Trophoblast cell (in vitro differentiated cells and primary cell): ENCODE measurements at regions not wholly inside any gene's neighbourhood (a gene's known extent, or its start where the extent isn't known, plus 50 kb on each side); places are given as distances from the start of the nearest gene placed in this dataset.

Experiments
- DNase-seq, 2 donors: peaks; one replicate each; pipeline ENCODE4 v3.0.0-alpha.2; 2016
- H2AFZ ChIP-seq: 2 replicates; pipeline ENCODE4 v1.6.1; 2013; ENCODE audit warnings: low read length, moderate library complexity, mild to moderate bottlenecking; ENCODE audit not compliant: insufficient read depth, poor library complexity
- H2AK5ac ChIP-seq: 2 replicates; pipeline ENCODE4 v1.6.1; 2013; ENCODE audit warnings: mild to moderate bottlenecking, low read length
- H2BK120ac ChIP-seq: 2 replicates; pipeline ENCODE4 v1.6.1; 2013; ENCODE audit warnings: low read length, mild to moderate bottlenecking, moderate library complexity; ENCODE audit not compliant: insufficient read depth, poor library complexity
- H2BK12ac ChIP-seq: 2 replicates; pipeline ENCODE4 v1.6.1; 2013; ENCODE audit warnings: mild to moderate bottlenecking, low read length, moderate library complexity
- H2BK5ac ChIP-seq: 2 replicates; pipeline ENCODE4 v1.6.1; 2013; ENCODE audit warnings: low read length, low read depth, moderate library complexity, mild to moderate bottlenecking; ENCODE audit not compliant: poor library complexity
- H3K14ac ChIP-seq: 2 replicates; pipeline ENCODE4 v1.6.1; 2013; ENCODE audit warnings: mild to moderate bottlenecking, low read length
- H3K18ac ChIP-seq: 2 replicates; pipeline ENCODE4 v1.6.1; 2013; ENCODE audit warnings: mild to moderate bottlenecking, low read length
- H3K23ac ChIP-seq: 2 replicates; pipeline ENCODE4 v1.6.1; 2013; ENCODE audit warnings: low read length
- H3K27ac ChIP-seq: 2 replicates; pipeline ENCODE4 v1.5.1; 2013; ENCODE audit warnings: low read depth, mild to moderate bottlenecking, inconsistent platforms, low read length, moderate library complexity
- H3K27me3 ChIP-seq: 2 replicates; pipeline ENCODE4 v1.6.1; 2013; ENCODE audit warnings: inconsistent platforms, mild to moderate bottlenecking, low read length, moderate library complexity; ENCODE audit not compliant: insufficient read depth
- H3K36me3 ChIP-seq, 2 experiments: 1 replicate in 1 of 2; 2 replicates in 1 of 2; pipeline ENCODE4 v1.6.1; 2013; ENCODE audit warnings: low read length in 2 of 2, mild to moderate bottlenecking in 2 of 2, moderate library complexity in 1 of 2; ENCODE audit not compliant: insufficient read depth in 2 of 2, control insufficient read depth in 1 of 2
- H3K4ac ChIP-seq: 2 replicates; pipeline ENCODE4 v1.6.1; 2013; ENCODE audit warnings: low read depth, mild to moderate bottlenecking, low read length, moderate library complexity
- H3K4me1 ChIP-seq, 2 experiments: 1 replicate in 1 of 2; 2 replicates in 1 of 2; pipeline ENCODE4 v1.6.1; 2013; ENCODE audit warnings: low read length in 2 of 2, mild to moderate bottlenecking in 2 of 2, moderate library complexity in 1 of 2; ENCODE audit not compliant: insufficient read depth in 2 of 2, control insufficient read depth in 1 of 2
- H3K4me2 ChIP-seq: 2 replicates; pipeline ENCODE4 v1.6.1; 2013; ENCODE audit warnings: inconsistent platforms, mild to moderate bottlenecking, low read length, moderate library complexity
- H3K4me3 ChIP-seq: 2 replicates; pipeline ENCODE4 v1.5.1; 2013; ENCODE audit warnings: mild to moderate bottlenecking, low read depth, low read length, inconsistent platforms
- H3K79me1 ChIP-seq: one replicate; pipeline ENCODE4 v1.6.1; 2013; ENCODE audit warnings: low read length
- H3K79me2 ChIP-seq: 2 replicates; pipeline ENCODE4 v1.6.1; 2013; ENCODE audit warnings: low read length, mild to moderate bottlenecking; ENCODE audit not compliant: control insufficient read depth, insufficient read depth, poor library complexity
- H3K9ac ChIP-seq: 2 replicates; pipeline ENCODE4 v1.6.1; 2013; ENCODE audit warnings: mild to moderate bottlenecking, low read length
- H3K9me3 ChIP-seq: 2 replicates; pipeline ENCODE4 v1.6.1; 2013; ENCODE audit warnings: low read depth, mild to moderate bottlenecking, control low read depth, inconsistent platforms, low read length; ENCODE audit not compliant: insufficient read depth
- H4K12ac ChIP-seq: 2 replicates; pipeline ENCODE4 v1.6.1; 2013; ENCODE audit warnings: low read depth, mild to moderate bottlenecking, low read length, moderate library complexity
- H4K8ac ChIP-seq: 2 replicates; pipeline ENCODE4 v1.6.1; 2013; ENCODE audit warnings: low read depth, mild to moderate bottlenecking, low read length, moderate library complexity
- H4K91ac ChIP-seq: one replicate; pipeline ENCODE4 v1.6.1; 2013; ENCODE audit warnings: low read depth, mild to moderate bottlenecking, low read length, moderate library complexity
- WGBS: extraction: QIAGEN DNeasy Blood & Tissue Kit; methylation state at CpG from one replicate; pipeline ENCODE4 v1.1.7; 2013; ENCODE audit warnings: missing lambda C conversion rate; ENCODE audit not compliant: insufficient read length, insufficient coverage; ENCODE audit errors: extremely low coverage; 5-methylcytosine and 5-hydroxymethylcytosine counted together

DNA sequence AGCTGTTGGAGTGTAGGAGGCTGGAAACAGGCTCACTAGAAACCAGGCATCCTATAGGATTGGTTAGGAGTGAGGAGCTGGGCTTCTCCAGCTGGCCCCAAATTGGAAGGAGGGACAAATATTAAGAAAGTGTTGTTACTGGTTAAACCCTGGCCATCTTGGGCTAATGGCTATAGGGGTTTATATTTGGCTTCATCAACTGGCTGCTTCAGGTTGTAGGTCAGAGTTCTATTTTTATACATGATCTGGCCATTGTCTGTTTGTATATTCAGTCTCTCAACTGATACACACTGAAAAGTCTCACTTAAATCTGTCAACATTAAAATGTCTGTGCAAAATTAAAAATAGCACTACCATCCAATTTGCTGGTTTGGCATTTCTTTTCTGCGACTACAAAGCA is 70.2 kb upstream of the ARRDC4 start:
- no peak overlapping the region for H3K4me3 ChIP-seq
- H3K4ac ChIP-seq = no peak overlapping the region
- no peak overlapping the region for H4K8ac ChIP-seq
- H3K9ac ChIP-seq = no peak overlapping the region
- H4K12ac ChIP-seq = no peak overlapping the region
- no CpG with 5 or more reads among the region's 1 CpG for WGBS
- H3K9me3 ChIP-seq = no peaks in the 10 kb centered on the region
- H3K18ac ChIP-seq = no peak overlapping the region
- no peak overlapping the region for H3K23ac ChIP-seq
- no peaks in the 10 kb centered on the region for H3K79me1 ChIP-seq
- no peak overlapping the region for H2BK12ac ChIP-seq
- no peaks in the 10 kb centered on the region for H3K36me3 ChIP-seq
- no peaks in the 10 kb centered on the region for H3K79me2 ChIP-seq
- no peak overlapping the region for H2AFZ ChIP-seq
- no peaks in the 10 kb centered on the region for H3K27me3 ChIP-seq
- H3K4me2 ChIP-seq = no peak overlapping the region
- no peak overlapping the region for H3K27ac ChIP-seq
- no peak for DNase-seq
- no peak overlapping the region for H2BK5ac ChIP-seq
- no peak overlapping the region for H2AK5ac ChIP-seq
- H3K4me1 ChIP-seq = no peaks in the 10 kb centered on the region
- no peak overlapping the region for H2BK120ac ChIP-seq
- H4K91ac ChIP-seq = no peak overlapping the region
- H3K14ac ChIP-seq = no peak overlapping the region

- Histone ChIP-seq H3K4me1 (no peaks in the 10 kb centered on the region), H3K4ac (no peak overlapping the region), H3K18ac (no peak overlapping the region), H2AK5ac (no peak overlapping the region), H2AFZ (no peak overlapping the region), H2BK120ac (no peak overlapping the region), H2BK5ac (no peak overlapping the region), H3K36me3 (no peaks in the 10 kb centered on the region), H4K91ac (no peak overlapping the region), H3K27me3 (no peaks in the 10 kb centered on the region), H3K23ac (no peak overlapping the region), H3K4me3 (no peak overlapping the region), H4K8ac (no peak overlapping the region), H3K79me1 (no peaks in the 10 kb centered on the region), H3K79me2 (no peaks in the 10 kb centered on the region), H3K27ac (no peak overlapping the region), H3K9me3 (peaks cover under 1% of the 10 kb centered on the region), H4K12ac (no peak overlapping the region), H3K14ac (no peak overlapping the region), H2BK12ac (no peak overlapping the region), H3K4me2 (no peak overlapping the region), H3K9ac (no peak overlapping the region)
- 100% methylated on average over 1 of the region's 13 CpGs for WGBS
- no peak for DNase-seq
These were observed 68.2 kb upstream of the ARRDC4 start for GRCh38 chr15:97892167-97892938.

- Histone ChIP-seq H3K36me3 (no peaks in the 10 kb centered on the region), H3K4me1 (no peaks in the 10 kb centered on the region), H3K4me3 (no peak overlapping the region), H2BK5ac (no peak overlapping the region), H4K91ac (no peak overlapping the region), H3K27me3 (no peaks in the 10 kb centered on the region), H3K9me3 (peaks cover 2% of the 10 kb centered on the region), H3K23ac (no peak overlapping the region), H2AK5ac (no peak overlapping the region), H3K4ac (no peak overlapping the region), H2BK120ac (no peak overlapping the region), H2AFZ (no peak overlapping the region), H3K79me2 (no peaks in the 10 kb centered on the region), H4K8ac (no peak overlapping the region), H3K14ac (no peak overlapping the region), H2BK12ac (no peak overlapping the region), H3K27ac (no peak overlapping the region), H4K12ac (no peak overlapping the region), H3K79me1 (no peaks in the 10 kb centered on the region), H3K18ac (no peak overlapping the region), H3K9ac (no peak overlapping the region), H3K4me2 (no peak overlapping the region)
- WGBS = no CpG with 5 or more reads among the region's 5 CpGs
- DNase-seq = no peak
These were observed 66.5 kb upstream of the ARRDC4 start for GRCh38 chr15:97893967-97894366.

DNA sequence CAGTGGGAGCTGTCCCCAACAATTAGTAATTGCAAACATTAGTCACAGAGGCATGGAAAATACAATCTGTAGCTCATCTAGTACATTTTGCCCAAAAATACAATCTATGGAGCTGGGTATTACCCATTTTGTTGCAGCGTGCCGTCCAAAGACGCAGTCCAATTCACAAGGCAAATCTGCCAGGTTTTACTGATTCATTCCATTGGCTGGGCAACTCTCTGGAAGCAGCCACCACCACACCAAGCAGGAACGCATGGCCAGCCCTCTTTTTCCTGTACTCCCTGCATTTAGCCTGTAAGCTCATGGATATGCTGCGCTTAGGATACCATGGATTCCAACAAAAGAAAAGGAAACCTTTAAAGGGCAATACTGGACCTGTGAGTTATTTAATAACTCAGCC is 60.5 kb upstream of the ARRDC4 start:
- H3K4me2 ChIP-seq = no peak overlapping the region
- H3K36me3 ChIP-seq = no peaks in the 10 kb centered on the region
- no peaks in the 10 kb centered on the region for H3K79me1 ChIP-seq
- H2BK120ac ChIP-seq = no peak overlapping the region
- H4K12ac ChIP-seq = no peak overlapping the region
- no peak overlapping the region for H3K14ac ChIP-seq
- peaks cover 2% of the 10 kb centered on the region for H3K9me3 ChIP-seq
- DNase-seq = no peak
- no CpG with 5 or more reads among the region's 5 CpGs for WGBS
- H3K79me2 ChIP-seq = no peaks in the 10 kb centered on the region
- H2AK5ac ChIP-seq = no peak overlapping the region
- no peak overlapping the region for H2BK5ac ChIP-seq
- H2BK12ac ChIP-seq = no peak overlapping the region
- no peak overlapping the region for H3K4ac ChIP-seq
- no peaks in the 10 kb centered on the region for H3K27me3 ChIP-seq
- H3K4me1 ChIP-seq = no peaks in the 10 kb centered on the region
- no peak overlapping the region for H3K27ac ChIP-seq
- H4K91ac ChIP-seq = no peak overlapping the region
- no peak overlapping the region for H3K4me3 ChIP-seq
- no peak overlapping the region for H3K18ac ChIP-seq
- H3K23ac ChIP-seq = no peak overlapping the region
- H3K9ac ChIP-seq = no peak overlapping the region
- H2AFZ ChIP-seq = no peak overlapping the region
- no peak overlapping the region for H4K8ac ChIP-seq
